ENCODE measurements at regions not wholly inside any gene's neighbourhood (a gene's known extent, or its start where the extent isn't known, plus 50 kb on each side); places are given as distances from the start of the nearest gene placed in this dataset.

GRCh38 chr7:145252031-145252430, 416.2 kb upstream of the TPK1 start:
- TF ChIP-seq CTCF (IDR thresholded peaks at IDR 0.05 in 2 of 3, conservative IDR thresholded peaks at IDR 0.05 in 1 of 3; ENCODE audit: control insufficient read depth in 2 of 3, extremely low read depth in 1 of 3, insufficient read depth in 1 of 3, low read depth in 3 of 3, low read length in 3 of 3) (no peak), E2F4 (IDR thresholded peaks at IDR 0.05; ENCODE audit: low read depth, low read length) (no peak), NR2C1 (IDR thresholded peaks at IDR 0.05) (no peak), TCF12 (IDR thresholded peaks at IDR 0.05; ENCODE audit: low read depth, low read length) (no peak), SMAD1 (IDR thresholded peaks at IDR 0.05; ENCODE audit: low read depth, partially characterized antibody) (no peak), ZBED1 (IDR thresholded peaks at IDR 0.05; ENCODE audit: borderline replicate concordance) (no peak), POLR2AphosphoS5 (IDR thresholded peaks at IDR 0.05; ENCODE audit: low read length) (no peak), EZH2 (IDR thresholded peaks at IDR 0.05; ENCODE audit: borderline replicate concordance, control insufficient read depth, low read depth, low read length) (no peak), CREB1 (IDR thresholded peaks at IDR 0.05; ENCODE audit: low read depth) (no peak)
